HG03457 (cell line): ENCODE measurements at regions not wholly inside any gene's neighbourhood (a gene's known extent, or its start where the extent isn't known, plus 50 kb on each side); places are given as distances from the start of the nearest gene placed in this dataset.

Source experiments
- ATAC-seq: cut with Tn5 transposase; IDR thresholded peaks from one replicate; pipeline ENCODE4 v1.9.1; 2021; ENCODE audit warnings: moderate number of reproducible peaks; ENCODE audit not compliant: unreplicated experiment

GRCh38 chr4:20395160-20395773 is 143.6 kb downstream of the SLIT2 start:
- ATAC-seq: no peak

- no peak for ATAC-seq
Measured at GRCh38 chr4:20403290-20403689, 151.6 kb downstream of the SLIT2 start.

GRCh38 chr4:20403846-20404245 is 152.1 kb downstream of the SLIT2 start:
- ATAC-seq: no peak

- no peak for ATAC-seq
Measured at GRCh38 chr4:20408611-20409010, 156.9 kb downstream of the SLIT2 start.

GRCh38 chr4:20412072-20412471 is 160.4 kb downstream of the SLIT2 start:
- no peak for ATAC-seq

- ATAC-seq: no peak
Measured at GRCh38 chr4:20416800-20417199, 165.1 kb downstream of the SLIT2 start.

- peak; percentile 98 for ATAC-seq
Measured at GRCh38 chr4:20418861-20419451, 167.3 kb downstream of the SLIT2 start.

GRCh38 chr4:20420916-20421602 is 169.4 kb downstream of the SLIT2 start:
- no peak for ATAC-seq

GRCh38 chr4:20421603-20421985 is 169.9 kb downstream of the SLIT2 start:
- ATAC-seq: no peak

GRCh38 chr4:20422398-20422797 is 170.7 kb downstream of the SLIT2 start:
- ATAC-seq: peak; percentile 56

- ATAC-seq: no peak
Measured at GRCh38 chr4:20423420-20423819, 171.7 kb downstream of the SLIT2 start.

GRCh38 chr4:20426028-20426427 is 174.3 kb downstream of the SLIT2 start:
- ATAC-seq: no peak

GRCh38 chr4:20428436-20429160 is 176.9 kb downstream of the SLIT2 start:
- no peak for ATAC-seq

GRCh38 chr4:20430259-20430941 is 178.7 kb downstream of the SLIT2 start:
- ATAC-seq: no peak

- ATAC-seq: no peak
Measured at GRCh38 chr4:20431543-20431951, 179.8 kb downstream of the SLIT2 start.

GRCh38 chr4:20432088-20432487 is 180.4 kb downstream of the SLIT2 start:
- ATAC-seq: no peak

GRCh38 chr4:20433097-20433705 is 181.5 kb downstream of the SLIT2 start:
- ATAC-seq: no peak

GRCh38 chr4:20440170-20440569 is 188.5 kb downstream of the SLIT2 start:
- no peak for ATAC-seq

- ATAC-seq: no peak
Measured at GRCh38 chr4:20443015-20443805, 191.5 kb downstream of the SLIT2 start.
